Upper lobe of left lung (tissue), 4 donors: ENCODE measurements at regions not wholly inside any gene's neighbourhood (a gene's known extent, or its start where the extent isn't known, plus 50 kb on each side); places are given as distances from the start of the nearest gene placed in this dataset.
"Not testable (repeated sequence)": the region's sequence is repeated elsewhere in the genome, so short reads cannot be mapped to it uniquely, and the experiment has no call there.

Experiments
- CTCF ChIP-seq, 6 experiments: fragments of 450-650 bp in 4 of 6; fragments of 200-600 bp in 2 of 6; sonication (generic) in 2 of 6; IDR thresholded peaks; one replicate each; pipeline ENCODE4 v1.5.1; 2016 to 2019; ENCODE audit warnings: antibody characterized with exemption in 6 of 6
- POLR2A ChIP-seq, 4 donors: fragments of 450-650 bp; IDR thresholded peaks; one replicate each; pipeline ENCODE4 v1.5.1; 2016 to 2017; ENCODE audit warnings: antibody characterized with exemption in 4 of 4, mild to moderate bottlenecking in 2 of 4
- POLR2AphosphoS5 ChIP-seq, 2 donors: sonication (generic); formaldehyde crosslinking; IDR thresholded peaks; one replicate each; pipeline ENCODE4 v1.5.1; 2017; ENCODE audit warnings: antibody characterized with exemption in 2 of 2

- TF ChIP-seq POLR2A, POLR2AphosphoS5, CTCF (IDR thresholded peaks at IDR 0.05): not testable (repeated sequence)
Observed at GRCh38 chr22:11041416-11041815, 4486.6 kb upstream of the OR11H1 start.
